K562 (cell line): ENCODE measurements at regions not wholly inside any gene's neighbourhood (a gene's known extent, or its start where the extent isn't known, plus 50 kb on each side); places are given as distances from the start of the nearest gene placed in this dataset.

ENCODE experiments used
- ATAC-seq: fragments of 200-7000 bp; cut with Tn5 transposase; 3 replicates; pipeline ENCODE4 v1.9.1; 2020; ENCODE audit warnings: moderate library complexity
- BruUV-seq: library from RNA; stranded (reverse); fragments of 400-500 nt; replicated peaks from 2 replicates; lab custom pipeline; 2021; lab: Mats Ljungman, UMichigan
- CTCF ChIA-PET: fragments of 300-600 bp; formaldehyde crosslinking; extraction: SDS; loops from one replicate; lab custom pipeline; 2021; ENCODE audit warnings: low intra/inter-chr PET ratio; lab: Yijun Ruan, JAX
- POLR2A ChIA-PET: fragments of 300-600, 350-650 bp; sonication (Branson Sonifier 250); formaldehyde crosslinking; extraction: SDS; loops from one replicate; lab custom pipeline; 2021; ENCODE audit warnings: antibody characterized with exemption, inconsistent platforms; lab: Yijun Ruan, JAX
- DNase-seq, 4 experiments: peaks; one replicate each; pipeline versions ENCODE4 v3.0.0 to v3.0.0-alpha.2; 2011 to 2018; ENCODE audit warnings: low spot score in 3 of 4, mixed read lengths in 3 of 4; ENCODE audit errors: extremely low read depth in 1 of 4
- FAIRE-seq: peaks from 2 replicates; lab custom pipeline; 2011; peaks lifted over from hg19 to GRCh38; lab: Jason Lieb, UNC
- H2AFZ ChIP-seq: 2 replicates; pipeline ENCODE4 v1.6.0; 2011; ENCODE audit warnings: low read depth, low read length, control low read depth, inconsistent platforms
- H3K27ac ChIP-seq: fragments of 200-600 bp; 3 replicates; pipeline ENCODE4 v1.8.0; 2011; ENCODE audit warnings: low read depth, mild to moderate bottlenecking, control low read depth, inconsistent platforms, low read length, moderate library complexity, mixed read lengths; ENCODE audit errors: extremely low read depth
- H3K27me3 ChIP-seq, 2 experiments: fragments of 300-600 bp in 1 of 2; 2 replicates in 1 of 2; 3 replicates in 1 of 2; pipeline versions ENCODE4 v1.6.0 to v1.8.0; 2011; ENCODE audit warnings: inconsistent platforms in 2 of 2, low read length in 2 of 2, mild to moderate bottlenecking in 1 of 2, mixed read lengths in 1 of 2, moderate library complexity in 1 of 2; ENCODE audit not compliant: control insufficient read depth in 2 of 2, insufficient read depth in 2 of 2
- H3K36me3 ChIP-seq: fragments of 300-600 bp; 3 replicates; pipeline ENCODE4 v1.8.0; 2011; ENCODE audit warnings: mild to moderate bottlenecking, low read length, inconsistent platforms; ENCODE audit not compliant: control insufficient read depth, insufficient read depth
- H3K4me1 ChIP-seq, 2 experiments: fragments of 200-600 bp in 1 of 2; replicated peaks in 1 of 2; 2 replicates in 1 of 2; 3 replicates in 1 of 2; pipeline versions ENCODE4 v1.5.1 to v1.8.0; 2011; ENCODE audit warnings: inconsistent platforms in 2 of 2, low read length in 2 of 2, mild to moderate bottlenecking in 1 of 2, mixed read lengths in 1 of 2, moderate library complexity in 1 of 2; ENCODE audit not compliant: control insufficient read depth in 2 of 2, insufficient read depth in 2 of 2
- H3K4me2 ChIP-seq: 2 replicates; pipeline ENCODE4 v1.6.1; 2011; ENCODE audit warnings: low read length, control low read depth, inconsistent platforms, mixed read lengths; ENCODE audit not compliant: insufficient read depth
- H3K4me3 ChIP-seq: fragments of 200-600 bp; sonication (generic), shearing (Covaris generic); 2 replicates; pipeline ENCODE4 v1.5.1; 2016; ENCODE audit warnings: control low read depth, inconsistent platforms
- H3K79me2 ChIP-seq: fragments of 200-600 bp; 3 replicates; pipeline ENCODE4 v1.8.0; 2011; ENCODE audit warnings: low read length, inconsistent platforms; ENCODE audit not compliant: control insufficient read depth, insufficient read depth
- H3K9ac ChIP-seq, 2 experiments: 2 replicates each; pipeline versions ENCODE4 v1.6.0 to v1.6.1; 2011; ENCODE audit warnings: low read depth in 2 of 2, low read length in 2 of 2, control low read depth in 1 of 2, inconsistent platforms in 1 of 2, mild to moderate bottlenecking in 1 of 2, mixed read lengths in 1 of 2; ENCODE audit not compliant: insufficient read depth in 1 of 2
- H3K9me1 ChIP-seq: one replicate; pipeline ENCODE4 v1.6.0; 2011; ENCODE audit warnings: inconsistent platforms, mild to moderate bottlenecking, low read length, moderate library complexity; ENCODE audit not compliant: control insufficient read depth, insufficient read depth
- H3K9me3 ChIP-seq: replicated peaks from 2 replicates; pipeline ENCODE4 v1.5.1; 2011; ENCODE audit warnings: low read depth, low read length, inconsistent platforms; ENCODE audit not compliant: control insufficient read depth, insufficient read depth
- H4K20me1 ChIP-seq: replicated peaks from 2 replicates; pipeline ENCODE4 v1.6.1; 2011; ENCODE audit warnings: low read length, inconsistent platforms, mixed read lengths; ENCODE audit not compliant: control insufficient read depth, insufficient read depth
- BRD9 ChIP-seq: fragments of 450-650 bp; IDR thresholded peaks from 2 replicates; pipeline ENCODE4 v1.6.1; 2018; ENCODE audit warnings: low read depth; ENCODE audit not compliant: partially characterized antibody
- KAT2B ChIP-seq: IDR thresholded peaks from one replicate; pipeline ENCODE4 v1.6.1; 2012; ENCODE audit warnings: low read depth, mild to moderate bottlenecking, control low read depth, inconsistent platforms, low read length, moderate library complexity
- NFIX ChIP-seq: fragments of 250-450 bp; sonication (Bioruptor Pico); IDR thresholded peaks from 2 replicates; pipeline ENCODE4 v1.4.0; 2020; ENCODE audit warnings: low read depth, mild to moderate bottlenecking, moderate library complexity
- POLR3G ChIP-seq: IDR thresholded peaks from 2 replicates; pipeline ENCODE4 v1.6.1; 2011; ENCODE audit not compliant: insufficient read length, insufficient replicate concordance; ENCODE audit errors: extremely low read depth
- TEAD1 ChIP-seq, 2 experiments: fragments of 450-650 bp in 1 of 2; sonication (generic) in 1 of 2; formaldehyde crosslinking; IDR thresholded peaks; 2 replicates each; pipeline versions ENCODE4 v1.4.0 to v1.8.0; 2020 to 2022; ENCODE audit warnings: mild to moderate bottlenecking in 2 of 2, missing genetic modification reagents in 1 of 2
- ZBED1 ChIP-seq: IDR thresholded peaks from 2 replicates; pipeline ENCODE4 v1.6.1; 2014
- ZNF780A ChIP-seq: fragments of 250-450 bp; sonication (Bioruptor Pico); IDR thresholded peaks from 2 replicates; pipeline ENCODE4 v1.5.0; 2021; ENCODE audit warnings: mild to moderate bottlenecking
- WGBS: fragments of 100-300 bp; shearing (Covaris generic); methylation state at CpG from one replicate; pipeline ENCODE4 v1.1.6; 2016; ENCODE audit warnings: low coverage, mixed read lengths; ENCODE audit not compliant: insufficient coverage; ENCODE audit errors: missing lambda C conversion rate; 5-methylcytosine and 5-hydroxymethylcytosine counted together
- in situ Hi-C: fragments of 300-500 bp; cut with MboI; formaldehyde crosslinking; loops from 4 replicates; pipeline ENCODE4 v1.15.0; 2018; ENCODE audit warnings: inconsistent platforms, mixed read lengths
- intact Hi-C: fragments of 100-400 bp; cut with micrococcal nuclease; formaldehyde crosslinking; loops from 2 replicates; pipeline ENCODE4 v1.14.2; 2022
- TF ChIP-seq, protein P1 (sequence below): IDR thresholded peaks from 2 replicates; pipeline ENCODE4 v1.6.1; 2011; ENCODE audit warnings: borderline replicate concordance, low read depth, mild to moderate bottlenecking, moderate library complexity, low read length; ENCODE audit not compliant: insufficient read depth, poor library complexity, severe bottlenecking
- TF ChIP-seq, protein P2 (sequence below): fragments of 250-450 bp; sonication (Bioruptor Pico); IDR thresholded peaks from 2 replicates; pipeline ENCODE4 v1.4.0; 2020
- TF ChIP-seq, protein P3 (sequence below): fragments of 250-450 bp; sonication (Bioruptor Pico); IDR thresholded peaks from 2 replicates; pipeline ENCODE4 v1.8.0; 2022; ENCODE audit warnings: moderate library complexity, mild to moderate bottlenecking, inconsistent platforms
- TF ChIP-seq, protein P4 (sequence below): fragments of 450-650 bp; conservative IDR thresholded peaks from 2 replicates; pipeline ENCODE4 v1.6.1; 2016; ENCODE audit warnings: missing genetic modification characterization, low read depth, mild to moderate bottlenecking, missing compliant biosample characterization, moderate library complexity

DNA sequence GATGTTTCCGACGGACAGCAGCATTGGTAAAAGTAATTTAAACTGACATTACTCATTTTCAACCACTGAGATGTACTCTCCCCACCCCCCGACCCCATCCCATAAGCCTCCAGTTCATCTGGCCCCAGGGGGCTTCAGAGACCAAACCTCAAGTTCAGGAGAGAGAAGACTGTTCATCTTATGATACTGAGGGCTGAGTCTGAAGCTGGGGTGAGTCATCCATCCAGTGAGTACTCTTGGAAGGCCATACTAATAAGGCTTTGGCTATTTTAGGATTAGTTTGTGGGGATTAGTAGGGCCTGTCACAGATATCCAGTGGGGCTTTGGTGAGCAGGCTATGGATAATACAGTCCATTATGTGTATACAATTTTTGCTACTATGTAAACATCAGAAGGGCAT lies 125.3 kb upstream of the APCDD1 start:
- in situ Hi-C loops = no loop called here
- ChIA-PET CTCF (no interaction called here), POLR2A (no interaction called here)
- no peaks in the 10 kb centered on the region for H3K9me1 ChIP-seq
- H3K27ac ChIP-seq = no peak overlapping the region
- H3K79me2 ChIP-seq = no peaks in the 10 kb centered on the region
- no peak overlapping the region for H3K9ac ChIP-seq
- no peaks in the 10 kb centered on the region for H4K20me1 ChIP-seq
- no peaks in the 10 kb centered on the region for H3K36me3 ChIP-seq
- H3K4me3 ChIP-seq = no peak overlapping the region
- no peaks in the 10 kb centered on the region for H3K4me1 ChIP-seq
- H2AFZ ChIP-seq = no peak overlapping the region
- WGBS = 0% methylated on average over 3 of the region's 3 CpGs
- no peak for DNase-seq
- H3K9me3 ChIP-seq = no peaks in the 10 kb centered on the region
- no peak for ATAC-seq
- intact Hi-C loops = no loop called here
- no TSS peak for BruUV-seq
- H3K27me3 ChIP-seq = peaks cover 21 to 26% of the 10 kb centered on the region in 2 experiments; a peak in 4 of 5 replicates
- H3K4me2 ChIP-seq = no peak overlapping the region
- FAIRE-seq = no peak
- TF ChIP-seq, protein P1, sequence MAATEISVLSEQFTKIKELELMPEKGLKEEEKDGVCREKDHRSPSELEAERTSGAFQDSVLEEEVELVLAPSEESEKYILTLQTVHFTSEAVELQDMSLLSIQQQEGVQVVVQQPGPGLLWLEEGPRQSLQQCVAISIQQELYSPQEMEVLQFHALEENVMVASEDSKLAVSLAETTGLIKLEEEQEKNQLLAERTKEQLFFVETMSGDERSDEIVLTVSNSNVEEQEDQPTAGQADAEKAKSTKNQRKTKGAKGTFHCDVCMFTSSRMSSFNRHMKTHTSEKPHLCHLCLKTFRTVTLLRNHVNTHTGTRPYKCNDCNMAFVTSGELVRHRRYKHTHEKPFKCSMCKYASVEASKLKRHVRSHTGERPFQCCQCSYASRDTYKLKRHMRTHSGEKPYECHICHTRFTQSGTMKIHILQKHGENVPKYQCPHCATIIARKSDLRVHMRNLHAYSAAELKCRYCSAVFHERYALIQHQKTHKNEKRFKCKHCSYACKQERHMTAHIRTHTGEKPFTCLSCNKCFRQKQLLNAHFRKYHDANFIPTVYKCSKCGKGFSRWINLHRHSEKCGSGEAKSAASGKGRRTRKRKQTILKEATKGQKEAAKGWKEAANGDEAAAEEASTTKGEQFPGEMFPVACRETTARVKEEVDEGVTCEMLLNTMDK = no peak
- no peak for TF ChIP-seq TEAD1 (CRISPR knock-in tag; IDR thresholded peaks at IDR 0.05)
- TF ChIP-seq, protein P2, sequence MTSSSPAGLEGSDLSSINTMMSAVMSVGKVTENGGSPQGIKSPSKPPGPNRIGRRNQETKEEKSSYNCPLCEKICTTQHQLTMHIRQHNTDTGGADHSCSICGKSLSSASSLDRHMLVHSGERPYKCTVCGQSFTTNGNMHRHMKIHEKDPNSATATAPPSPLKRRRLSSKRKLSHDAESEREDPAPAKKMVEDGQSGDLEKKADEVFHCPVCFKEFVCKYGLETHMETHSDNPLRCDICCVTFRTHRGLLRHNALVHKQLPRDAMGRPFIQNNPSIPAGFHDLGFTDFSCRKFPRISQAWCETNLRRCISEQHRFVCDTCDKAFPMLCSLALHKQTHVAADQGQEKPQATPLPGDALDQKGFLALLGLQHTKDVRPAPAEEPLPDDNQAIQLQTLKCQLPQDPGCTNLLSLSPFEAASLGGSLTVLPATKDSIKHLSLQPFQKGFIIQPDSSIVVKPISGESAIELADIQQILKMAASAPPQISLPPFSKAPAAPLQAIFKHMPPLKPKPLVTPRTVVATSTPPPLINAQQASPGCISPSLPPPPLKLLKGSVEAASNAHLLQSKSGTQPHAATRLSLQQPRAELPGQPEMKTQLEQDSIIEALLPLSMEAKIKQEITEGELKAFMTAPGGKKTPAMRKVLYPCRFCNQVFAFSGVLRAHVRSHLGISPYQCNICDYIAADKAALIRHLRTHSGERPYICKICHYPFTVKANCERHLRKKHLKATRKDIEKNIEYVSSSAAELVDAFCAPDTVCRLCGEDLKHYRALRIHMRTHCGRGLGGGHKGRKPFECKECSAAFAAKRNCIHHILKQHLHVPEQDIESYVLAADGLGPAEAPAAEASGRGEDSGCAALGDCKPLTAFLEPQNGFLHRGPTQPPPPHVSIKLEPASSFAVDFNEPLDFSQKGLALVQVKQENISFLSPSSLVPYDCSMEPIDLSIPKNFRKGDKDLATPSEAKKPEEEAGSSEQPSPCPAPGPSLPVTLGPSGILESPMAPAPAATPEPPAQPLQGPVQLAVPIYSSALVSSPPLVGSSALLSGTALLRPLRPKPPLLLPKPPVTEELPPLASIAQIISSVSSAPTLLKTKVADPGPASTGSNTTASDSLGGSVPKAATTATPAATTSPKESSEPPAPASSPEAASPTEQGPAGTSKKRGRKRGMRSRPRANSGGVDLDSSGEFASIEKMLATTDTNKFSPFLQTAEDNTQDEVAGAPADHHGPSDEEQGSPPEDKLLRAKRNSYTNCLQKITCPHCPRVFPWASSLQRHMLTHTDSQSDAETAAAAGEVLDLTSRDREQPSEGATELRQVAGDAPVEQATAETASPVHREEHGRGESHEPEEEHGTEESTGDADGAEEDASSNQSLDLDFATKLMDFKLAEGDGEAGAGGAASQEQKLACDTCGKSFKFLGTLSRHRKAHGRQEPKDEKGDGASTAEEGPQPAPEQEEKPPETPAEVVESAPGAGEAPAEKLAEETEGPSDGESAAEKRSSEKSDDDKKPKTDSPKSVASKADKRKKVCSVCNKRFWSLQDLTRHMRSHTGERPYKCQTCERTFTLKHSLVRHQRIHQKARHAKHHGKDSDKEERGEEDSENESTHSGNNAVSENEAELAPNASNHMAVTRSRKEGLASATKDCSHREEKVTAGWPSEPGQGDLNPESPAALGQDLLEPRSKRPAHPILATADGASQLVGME (CRISPR knock-in tag) = no peak
- TF ChIP-seq, protein P3, sequence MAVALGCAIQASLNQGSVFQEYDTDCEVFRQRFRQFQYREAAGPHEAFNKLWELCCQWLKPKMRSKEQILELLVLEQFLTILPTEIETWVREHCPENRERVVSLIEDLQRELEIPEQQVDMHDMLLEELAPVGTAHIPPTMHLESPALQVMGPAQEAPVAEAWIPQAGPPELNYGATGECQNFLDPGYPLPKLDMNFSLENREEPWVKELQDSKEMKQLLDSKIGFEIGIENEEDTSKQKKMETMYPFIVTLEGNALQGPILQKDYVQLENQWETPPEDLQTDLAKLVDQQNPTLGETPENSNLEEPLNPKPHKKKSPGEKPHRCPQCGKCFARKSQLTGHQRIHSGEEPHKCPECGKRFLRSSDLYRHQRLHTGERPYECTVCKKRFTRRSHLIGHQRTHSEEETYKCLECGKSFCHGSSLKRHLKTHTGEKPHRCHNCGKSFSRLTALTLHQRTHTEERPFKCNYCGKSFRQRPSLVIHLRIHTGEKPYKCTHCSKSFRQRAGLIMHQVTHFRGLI (CRISPR knock-in tag) = no peak
- no peak for TF ChIP-seq ZNF780A (CRISPR knock-in tag)
- TF ChIP-seq NFIX = no peak
- TF ChIP-seq KAT2B = no peak
- TF ChIP-seq, protein P4, sequence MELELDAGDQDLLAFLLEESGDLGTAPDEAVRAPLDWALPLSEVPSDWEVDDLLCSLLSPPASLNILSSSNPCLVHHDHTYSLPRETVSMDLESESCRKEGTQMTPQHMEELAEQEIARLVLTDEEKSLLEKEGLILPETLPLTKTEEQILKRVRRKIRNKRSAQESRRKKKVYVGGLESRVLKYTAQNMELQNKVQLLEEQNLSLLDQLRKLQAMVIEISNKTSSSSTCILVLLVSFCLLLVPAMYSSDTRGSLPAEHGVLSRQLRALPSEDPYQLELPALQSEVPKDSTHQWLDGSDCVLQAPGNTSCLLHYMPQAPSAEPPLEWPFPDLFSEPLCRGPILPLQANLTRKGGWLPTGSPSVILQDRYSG (tag) = no peak
- TF ChIP-seq ZBED1 = no peak
- no peak for TF ChIP-seq BRD9
- TF ChIP-seq POLR3G = no peak
